Fibroblast of pulmonary artery (primary cell): ENCODE measurements at regions not wholly inside any gene's neighbourhood (a gene's known extent, or its start where the extent isn't known, plus 50 kb on each side); places are given as distances from the start of the nearest gene placed in this dataset.

Experiments used
- DNase-seq: peaks from one replicate; pipeline ENCODE4 v3.0.0-alpha.2; 2010; ENCODE audit warnings: low read depth
- H3K4me3 ChIP-seq: replicated peaks from 2 replicates; pipeline ENCODE4 v1.5.1; 2011; ENCODE audit warnings: low read depth, mild to moderate bottlenecking, control low read depth, low read length, moderate library complexity
- CTCF ChIP-seq: IDR thresholded peaks from 2 replicates; pipeline ENCODE4 v1.5.1; 2011; ENCODE audit warnings: mild to moderate bottlenecking, control low read depth, low read length, inconsistent platforms; ENCODE audit errors: missing control alignments

GRCh38 chr5:165066751-165067385 lies 1561.4 kb downstream of the MAT2B start:
- no peak overlapping the region for H3K4me3 ChIP-seq
- no peak for TF ChIP-seq CTCF
- DNase-seq = no peak

- no peak for DNase-seq
- H3K4me3 ChIP-seq = no peak overlapping the region
- TF ChIP-seq CTCF = no peak
These were observed 1571.3 kb downstream of the MAT2B start for GRCh38 chr5:165076686-165077085.

DNA sequence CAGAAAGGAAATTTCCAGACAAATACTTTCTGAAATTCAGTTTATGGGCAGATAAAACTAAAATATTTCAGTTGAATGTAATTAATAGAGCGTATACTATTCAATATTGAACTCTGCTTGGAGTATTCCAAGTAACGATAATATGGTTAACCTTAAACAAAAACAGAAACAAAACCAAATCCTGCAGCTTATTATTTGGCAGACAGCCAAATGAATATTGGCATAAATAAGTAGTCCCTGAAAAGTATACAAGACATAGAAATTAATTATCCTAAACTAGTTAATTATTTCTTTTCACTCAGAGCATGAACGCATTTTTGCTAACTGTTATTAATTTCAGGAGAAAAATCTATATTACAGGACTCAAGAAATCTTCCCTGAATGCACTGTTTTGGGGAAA lies 1574.0 kb downstream of the MAT2B start:
- TF ChIP-seq CTCF = no peak
- DNase-seq = no peak
- H3K4me3 ChIP-seq = no peak overlapping the region

DNA sequence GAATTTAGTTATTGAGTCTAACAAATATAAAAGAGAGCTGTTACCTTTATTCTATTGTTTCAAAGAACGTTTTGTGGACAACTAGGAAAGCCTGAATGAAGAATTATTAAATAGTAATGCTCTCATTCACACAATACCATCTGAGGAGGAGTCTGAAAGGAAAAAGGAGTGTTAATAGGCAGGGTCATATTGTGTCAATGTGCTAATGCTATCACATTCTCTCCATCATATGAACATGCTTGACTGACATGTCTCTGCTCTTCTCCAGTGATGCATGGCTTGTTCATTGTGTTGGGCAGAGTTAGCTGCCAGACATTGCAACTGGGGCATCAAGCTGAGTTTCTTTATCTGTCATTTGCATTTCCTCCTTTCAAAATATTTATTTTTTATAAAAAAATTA lies 1578.0 kb downstream of the MAT2B start:
- no peak for TF ChIP-seq CTCF
- H3K4me3 ChIP-seq = no peak overlapping the region
- no peak for DNase-seq

DNA sequence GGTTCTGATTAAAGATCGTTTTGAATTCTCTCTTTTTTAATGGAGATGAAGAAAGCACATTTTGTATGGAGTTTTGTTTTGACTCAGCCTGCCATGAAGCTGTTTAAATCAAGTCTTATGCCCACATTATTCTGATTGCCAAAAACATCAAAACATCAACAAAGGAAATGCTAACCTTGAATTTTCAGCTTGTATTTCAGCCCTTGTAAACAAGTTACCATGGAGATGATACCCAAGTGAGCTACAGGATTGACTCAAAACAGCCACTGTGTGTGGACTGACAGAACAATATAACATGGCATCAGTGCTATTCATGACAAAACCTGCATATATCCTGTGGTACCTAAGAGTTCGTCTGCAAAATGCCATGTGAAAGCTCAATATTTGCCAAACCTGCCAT lies 1581.0 kb downstream of the MAT2B start:
- TF ChIP-seq CTCF = no peak
- no peak overlapping the region for H3K4me3 ChIP-seq
- DNase-seq = no peak

DNA sequence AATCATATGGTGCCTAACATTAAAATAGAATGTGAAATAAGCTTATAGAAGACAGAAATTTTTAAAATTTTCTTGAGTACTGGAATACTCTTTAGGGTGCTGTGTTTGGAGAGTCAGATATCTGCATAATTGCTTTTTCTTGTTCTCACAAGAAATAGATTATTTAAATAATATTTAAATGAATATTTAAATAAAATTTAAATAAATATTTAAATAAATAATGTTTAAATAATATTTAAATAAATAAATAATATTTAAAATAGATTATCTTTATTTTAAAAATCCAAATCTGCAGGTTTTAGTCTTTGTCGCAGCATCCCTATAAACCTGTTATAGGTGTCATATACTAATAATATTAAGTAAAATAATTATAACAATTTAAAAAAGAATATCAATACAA lies 1589.4 kb downstream of the MAT2B start:
- TF ChIP-seq CTCF = no peak
- no peak overlapping the region for H3K4me3 ChIP-seq
- DNase-seq = no peak

DNA sequence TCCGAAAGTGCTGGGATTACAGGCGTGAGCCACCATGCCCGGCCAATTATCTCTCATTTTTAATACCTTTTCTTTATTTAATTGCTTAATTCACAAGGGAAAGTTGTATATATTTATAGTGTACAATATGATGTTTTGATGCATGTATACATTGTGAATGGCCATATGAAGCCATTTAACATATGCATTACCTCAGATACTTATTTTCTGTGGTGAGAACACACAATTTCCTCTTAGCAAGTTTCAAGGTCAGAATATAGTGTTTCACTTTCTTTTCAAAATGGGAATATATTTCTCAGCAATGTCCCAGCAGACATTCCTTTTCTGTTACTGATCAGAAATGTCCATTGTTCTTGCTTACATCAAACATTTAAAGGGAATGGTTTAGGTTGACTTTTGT lies 1596.3 kb downstream of the MAT2B start:
- H3K4me3 ChIP-seq = no peak overlapping the region
- DNase-seq = no peak
- no peak for TF ChIP-seq CTCF
